ENCODE measurements at regions not wholly inside any gene's neighbourhood (a gene's known extent, or its start where the extent isn't known, plus 50 kb on each side); places are given as distances from the start of the nearest gene placed in this dataset.

GRCh38 chr7:68364886-68365625 is 1233.2 kb upstream of the AUTS2 start:
- DNase-seq (ENCODE audit: low read depth): no peak
- no peak for TF ChIP-seq CTCF (IDR thresholded peaks at IDR 0.05; ENCODE audit: control insufficient read depth, insufficient read depth, low read depth, low read length, missing control alignments)
- H3K4me3 ChIP-seq (ENCODE audit: control insufficient read depth, low read depth, low read length): no peak overlapping the region

GRCh38 chr7:68371985-68372384 is 1226.3 kb upstream of the AUTS2 start:
- H3K4me3 ChIP-seq (ENCODE audit: control insufficient read depth, low read depth, low read length): no peak overlapping the region
- TF ChIP-seq CTCF (IDR thresholded peaks at IDR 0.05; ENCODE audit: control insufficient read depth, insufficient read depth, low read depth, low read length, missing control alignments): no peak
- no peak for DNase-seq (ENCODE audit: low read depth)

- DNase-seq (ENCODE audit: low read depth): no peak
- H3K4me3 ChIP-seq (ENCODE audit: control insufficient read depth, low read depth, low read length): no peak overlapping the region
- no peak for TF ChIP-seq CTCF (IDR thresholded peaks at IDR 0.05; ENCODE audit: control insufficient read depth, insufficient read depth, low read depth, low read length, missing control alignments)
Measured at GRCh38 chr7:68376131-68376661, 1222.1 kb upstream of the AUTS2 start.

- H3K4me3 ChIP-seq (ENCODE audit: control insufficient read depth, low read depth, low read length): no peak overlapping the region
- TF ChIP-seq CTCF (IDR thresholded peaks at IDR 0.05; ENCODE audit: control insufficient read depth, insufficient read depth, low read depth, low read length, missing control alignments): no peak
- no peak for DNase-seq (ENCODE audit: low read depth)
Measured at GRCh38 chr7:68381731-68382130, 1216.5 kb upstream of the AUTS2 start.

GRCh38 chr7:68384581-68384980 is 1213.7 kb upstream of the AUTS2 start:
- no peak for DNase-seq (ENCODE audit: low read depth)
- no peak overlapping the region for H3K4me3 ChIP-seq (ENCODE audit: control insufficient read depth, low read depth, low read length)
- no peak for TF ChIP-seq CTCF (IDR thresholded peaks at IDR 0.05; ENCODE audit: control insufficient read depth, insufficient read depth, low read depth, low read length, missing control alignments)

GRCh38 chr7:68393051-68393450 is 1205.2 kb upstream of the AUTS2 start:
- H3K4me3 ChIP-seq (ENCODE audit: control insufficient read depth, low read depth, low read length): no peak overlapping the region
- no peak for DNase-seq (ENCODE audit: low read depth)
- TF ChIP-seq CTCF (IDR thresholded peaks at IDR 0.05; ENCODE audit: control insufficient read depth, insufficient read depth, low read depth, low read length, missing control alignments): no peak
